Kidney epithelial cell (primary cell): ENCODE measurements at regions not wholly inside any gene's neighbourhood (a gene's known extent, or its start where the extent isn't known, plus 50 kb on each side); places are given as distances from the start of the nearest gene placed in this dataset.

ENCODE experiments used
- DNase-seq: peaks from one replicate; pipeline ENCODE4 v3.0.0-alpha.2; 2010; ENCODE audit warnings: low read depth
- H3K27me3 ChIP-seq: 2 replicates; pipeline ENCODE4 v1.6.0; 2011; ENCODE audit warnings: low read length; ENCODE audit not compliant: control insufficient read depth, insufficient read depth
- H3K36me3 ChIP-seq: 2 replicates; pipeline ENCODE4 v1.5.1; 2011; ENCODE audit warnings: low read length; ENCODE audit not compliant: control insufficient read depth, insufficient read depth
- H3K4me3 ChIP-seq: 2 replicates; pipeline ENCODE4 v1.5.1; 2011; ENCODE audit warnings: low read depth, mild to moderate bottlenecking, control low read depth, low read length
- CTCF ChIP-seq: IDR thresholded peaks from 2 replicates; pipeline ENCODE4 v1.5.1; 2011; ENCODE audit warnings: mild to moderate bottlenecking, moderate library complexity, low read length, control low read depth, inconsistent platforms; ENCODE audit not compliant: insufficient read depth, poor library complexity, severe bottlenecking

DNA sequence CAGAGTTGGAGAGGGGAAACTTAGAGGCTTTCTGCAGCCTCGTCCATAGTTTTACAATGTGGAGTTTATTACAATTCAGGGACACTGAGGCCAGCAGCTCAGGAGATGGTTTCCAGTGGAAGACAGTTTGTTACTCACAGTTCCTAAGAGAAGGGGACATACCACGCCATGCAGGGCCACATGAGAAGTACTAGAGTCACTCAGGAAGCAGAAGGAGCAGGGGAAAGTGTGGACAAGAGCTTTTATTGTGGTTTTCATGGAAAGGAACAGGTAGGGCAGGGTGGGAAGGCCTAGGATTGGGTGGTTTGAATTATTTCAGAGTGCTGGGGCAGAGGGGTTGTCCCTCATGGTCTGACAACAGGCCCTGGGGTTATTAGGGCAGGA is 292.1 kb upstream of the IGFBP3 start:
- Histone ChIP-seq H3K4me3 (no peak overlapping the region), H3K36me3 (no peaks in the 10 kb centered on the region), H3K27me3 (no peaks in the 10 kb centered on the region)
- no peak for TF ChIP-seq CTCF
- no peak for DNase-seq

- no peak for TF ChIP-seq CTCF
- H3K27me3 ChIP-seq: no peaks in the 10 kb centered on the region
These were observed 291.5 kb upstream of the IGFBP3 start for GRCh38 chr7:46212425-46213153.

GRCh38 chr7:46210467-46210866 is 289.4 kb upstream of the IGFBP3 start:
- H3K4me3 ChIP-seq: no peak overlapping the region
- DNase-seq: no peak
- TF ChIP-seq CTCF: no peak

More at GRCh38 chr7:46212425-46213153, 291.5 kb upstream of the IGFBP3 start:
- DNase-seq: no peak
- Histone ChIP-seq H3K4me3 (no peak overlapping the region), H3K36me3 (no peaks in the 10 kb centered on the region)

DNA sequence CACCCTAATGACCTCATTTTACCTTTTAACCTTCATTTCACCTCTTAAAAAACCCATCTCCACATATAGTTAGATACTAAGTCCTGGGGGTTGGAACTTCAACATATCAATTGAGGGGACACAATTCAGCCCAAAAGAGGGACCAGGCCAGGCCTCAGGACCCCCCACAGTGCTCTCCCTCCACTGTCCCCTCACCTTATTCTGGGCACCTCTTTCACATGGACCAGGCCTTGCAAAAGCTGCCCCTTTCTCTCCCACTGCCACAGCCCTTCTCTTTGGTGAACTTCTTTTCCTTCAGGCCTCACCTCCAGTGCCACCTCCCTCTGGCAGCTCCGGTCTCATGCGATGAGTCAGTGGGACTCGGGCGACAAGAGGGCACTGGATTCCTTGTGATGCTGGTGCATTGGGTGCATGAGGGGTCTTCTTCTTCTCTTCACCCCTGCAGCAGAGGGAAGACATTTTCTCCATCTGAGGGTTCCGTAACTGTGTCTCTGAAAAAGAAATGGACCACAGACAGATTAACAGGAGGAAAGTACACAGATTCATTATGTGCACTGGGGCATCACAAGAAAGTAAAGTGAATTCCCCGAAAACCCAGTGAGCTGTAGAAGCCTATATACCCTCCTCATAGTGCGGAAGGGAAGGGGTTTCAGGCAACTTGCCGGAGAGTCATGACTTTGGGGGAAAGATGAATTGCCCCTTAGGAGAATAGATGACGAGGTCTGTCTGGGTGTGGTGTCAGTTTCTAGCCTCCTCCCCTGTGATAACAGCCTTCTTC is 288.7 kb upstream of the IGFBP3 start:
- no peak for TF ChIP-seq CTCF
- Histone ChIP-seq H3K4me3 (no peak overlapping the region), H3K27me3 (no peaks in the 10 kb centered on the region), H3K36me3 (no peaks in the 10 kb centered on the region)
- DNase-seq: no peak

More at GRCh38 chr7:46210467-46210866, 289.4 kb upstream of the IGFBP3 start:
- no peaks in the 10 kb centered on the region for H3K27me3 ChIP-seq
- no peaks in the 10 kb centered on the region for H3K36me3 ChIP-seq

- DNase-seq: no peak
- H3K36me3 ChIP-seq: no peaks in the 10 kb centered on the region
- TF ChIP-seq CTCF: no peak
- no peak overlapping the region for H3K4me3 ChIP-seq
- H3K27me3 ChIP-seq: no peaks in the 10 kb centered on the region
These were observed 287.8 kb upstream of the IGFBP3 start for GRCh38 chr7:46208635-46209525.
